Naive thymus-derived CD4-positive, alpha-beta T cell (primary cell): ENCODE measurements at regions not wholly inside any gene's neighbourhood (a gene's known extent, or its start where the extent isn't known, plus 50 kb on each side); places are given as distances from the start of the nearest gene placed in this dataset.

Experiments
- ATAC-seq: fragments of 150-1000 bp; cut with Tn5 transposase; 2 replicates; pipeline ENCODE4 v1.10.0; 2021; ENCODE audit warnings: mild to moderate bottlenecking, moderate library complexity
- CTCF ChIA-PET: fragments of 350-600 bp; sonication (Branson Sonifier 250); formaldehyde crosslinking; loops from one replicate; lab custom pipeline; 2021; ENCODE audit warnings: antibody characterized with exemption; lab: Charles Lee
- POLR2A ChIA-PET: fragments of 350-600 bp; sonication (Branson Sonifier 250); formaldehyde crosslinking; loops from one replicate; lab custom pipeline; 2021; ENCODE audit warnings: antibody characterized with exemption, inconsistent platforms; lab: Charles Lee
- DNase-seq, 9 donors: peaks; one replicate each; pipeline versions ENCODE4 v3.0.0 to v3.0.0-alpha.2; 2020 to 2022; ENCODE audit warnings: mixed read lengths in 1 of 9
- H3K27ac ChIP-seq: one replicate; pipeline ENCODE4 v1.7.0; 2013; ENCODE audit warnings: mild to moderate bottlenecking, low read depth, low read length, moderate library complexity
- H3K27me3 ChIP-seq, 2 donors: one replicate each; pipeline ENCODE4 v1.7.0; 2013; ENCODE audit warnings: low read length in 2 of 2, mild to moderate bottlenecking in 2 of 2, moderate library complexity in 2 of 2; ENCODE audit not compliant: control insufficient read depth in 2 of 2, insufficient read depth in 2 of 2
- H3K36me3 ChIP-seq, 3 experiments: 1 replicate in 2 of 3; 2 replicates in 1 of 3; pipeline ENCODE4 v1.7.0; 2013; ENCODE audit warnings: low read length in 3 of 3, mild to moderate bottlenecking in 3 of 3, moderate library complexity in 1 of 3; ENCODE audit not compliant: insufficient read depth in 3 of 3, control insufficient read depth in 2 of 3
- H3K4me1 ChIP-seq, 2 donors: one replicate each; pipeline ENCODE4 v1.7.0; 2013; ENCODE audit warnings: low read length in 2 of 2, mild to moderate bottlenecking in 2 of 2, moderate library complexity in 1 of 2; ENCODE audit not compliant: control insufficient read depth in 2 of 2, insufficient read depth in 2 of 2
- H3K4me3 ChIP-seq: 2 replicates; pipeline ENCODE4 v1.7.0; 2013; ENCODE audit warnings: mild to moderate bottlenecking, low read length
- H3K9me3 ChIP-seq, 3 experiments: 1 replicate in 2 of 3; 2 replicates in 1 of 3; pipeline ENCODE4 v1.7.0; 2013; ENCODE audit warnings: low read length in 3 of 3; ENCODE audit not compliant: control insufficient read depth in 2 of 3
- H3K27ac Mint-ChIP-seq, 9 donors: one replicate each; pipeline ENCODE4 v1.8.0; 2020 to 2022; ENCODE audit warnings: mixed read lengths in 9 of 9, mild to moderate bottlenecking in 8 of 9, moderate library complexity in 5 of 9, inconsistent platforms in 2 of 9
- H3K27me3 Mint-ChIP-seq, 5 donors: one replicate each; pipeline ENCODE4 v1.8.0; 2021 to 2022; ENCODE audit warnings: mixed read lengths in 5 of 5, mild to moderate bottlenecking in 1 of 5
- H3K36me3 Mint-ChIP-seq, 5 donors: one replicate each; pipeline ENCODE4 v1.8.0; 2020 to 2022; ENCODE audit warnings: mixed read lengths in 5 of 5, mild to moderate bottlenecking in 3 of 5, inconsistent platforms in 1 of 5
- H3K4me1 Mint-ChIP-seq, 7 donors: one replicate each; pipeline ENCODE4 v1.8.0; 2020 to 2022; ENCODE audit warnings: mixed read lengths in 7 of 7, mild to moderate bottlenecking in 3 of 7, inconsistent platforms in 1 of 7
- H3K4me3 Mint-ChIP-seq, 10 donors: one replicate each; pipeline ENCODE4 v1.8.0; 2020 to 2022; ENCODE audit warnings: mild to moderate bottlenecking in 10 of 10, mixed read lengths in 10 of 10, moderate library complexity in 6 of 10, inconsistent platforms in 2 of 10
- H3K9me3 Mint-ChIP-seq, 11 donors: one replicate each; pipeline ENCODE4 v1.8.0; 2020 to 2022; ENCODE audit warnings: mixed read lengths in 11 of 11, mild to moderate bottlenecking in 4 of 11, inconsistent platforms in 1 of 11, moderate library complexity in 1 of 11
- intact Hi-C, 2 donors: fragments of 100-400 bp; cut with micrococcal nuclease; formaldehyde crosslinking; loops; one replicate each; pipeline ENCODE4 v1.15.1; 2023

- CTCF ChIA-PET = no interaction called here
- peaks cover 0 to 1% (median 0%) of the 10 kb centered on the region in 7 donors for H3K4me1 Mint-ChIP-seq
Measured at GRCh38 chr4:23035521-23036056, 342.9 kb downstream of the GBA3 start.

GRCh38 chr4:23034731-23035130 lies 342.0 kb downstream of the GBA3 start:
- no peaks in the 10 kb centered on the region for H3K27me3 ChIP-seq
- H3K4me1 ChIP-seq = no peaks in the 10 kb centered on the region
- Mint-ChIP-seq H3K4me1 (peaks cover 0 to 1% (median 0%) of the 10 kb centered on the region in 7 donors), H3K9me3 (peaks cover 0 to 6% (median 0%) of the 10 kb centered on the region in 11 donors), H3K4me3 (no peak overlapping the region), H3K27ac (no peak overlapping the region), H3K36me3 (no peaks in the 10 kb centered on the region), H3K27me3 (peaks cover 0 to 4% (median 0%) of the 10 kb centered on the region in 5 donors)
- H3K4me3 ChIP-seq = no peak overlapping the region
- DNase-seq (no peak), ATAC-seq (no peak)
- ChIA-PET POLR2A (no interaction called here), CTCF (no interaction called here)
- intact Hi-C loops = no loop called here
- H3K9me3 ChIP-seq = peaks cover 0 to 3% (median 0%) of the 10 kb centered on the region in 3 experiments
- H3K36me3 ChIP-seq = no peaks in the 10 kb centered on the region
- H3K27ac ChIP-seq = no peak overlapping the region

More at GRCh38 chr4:23035521-23036056, 342.9 kb downstream of the GBA3 start:
- Histone ChIP-seq H3K4me3 (no peak overlapping the region), H3K27ac (no peak overlapping the region), H3K9me3 (peaks cover 0 to 3% (median 0%) of the 10 kb centered on the region in 3 experiments), H3K27me3 (no peaks in the 10 kb centered on the region), H3K4me1 (no peaks in the 10 kb centered on the region), H3K36me3 (no peaks in the 10 kb centered on the region)
- Mint-ChIP-seq H3K9me3 (peaks cover 0 to 6% (median 0%) of the 10 kb centered on the region in 11 donors), H3K27me3 (peaks cover 0 to 4% (median 0%) of the 10 kb centered on the region in 5 donors), H3K36me3 (no peaks in the 10 kb centered on the region), H3K27ac (no peak overlapping the region), H3K4me3 (no peak overlapping the region)
- POLR2A ChIA-PET = no interaction called here
- no peak for ATAC-seq
- intact Hi-C loops = no loop called here
- DNase-seq = no peak

DNA sequence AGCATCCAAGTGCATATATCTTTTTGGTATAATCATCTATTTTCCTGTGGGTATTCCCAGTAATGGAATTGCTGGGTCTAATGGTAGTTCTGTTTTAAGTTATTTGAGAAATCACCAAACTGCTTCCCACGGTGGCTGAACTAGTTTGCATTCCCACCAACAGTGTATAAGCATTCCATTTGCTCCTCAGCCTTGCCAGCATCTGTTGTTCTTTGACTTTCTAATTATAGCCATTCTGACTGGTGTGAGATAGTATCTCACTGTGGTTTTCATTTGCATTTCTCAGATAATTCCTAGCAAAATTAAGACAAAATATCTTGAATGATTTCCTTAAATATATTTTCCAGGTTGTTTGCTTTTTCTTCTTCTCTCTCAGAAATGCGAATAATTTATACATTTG lies 341.1 kb downstream of the GBA3 start:
- Histone ChIP-seq H3K4me3 (no peak overlapping the region), H3K4me1 (no peaks in the 10 kb centered on the region), H3K27me3 (no peaks in the 10 kb centered on the region), H3K36me3 (no peaks in the 10 kb centered on the region), H3K9me3 (peaks cover 0 to 3% (median 0%) of the 10 kb centered on the region in 3 experiments), H3K27ac (no peak overlapping the region)
- no peak overlapping the region for H3K27ac Mint-ChIP-seq
- ChIA-PET POLR2A (no interaction called here), CTCF (no interaction called here)
- H3K36me3 Mint-ChIP-seq = no peaks in the 10 kb centered on the region
- peaks cover 0 to 6% (median 0%) of the 10 kb centered on the region in 11 donors for H3K9me3 Mint-ChIP-seq
- no peak for ATAC-seq
- DNase-seq = no peak
- H3K27me3 Mint-ChIP-seq = peaks cover 0 to 4% (median 0%) of the 10 kb centered on the region in 5 donors
- H3K4me3 Mint-ChIP-seq = no peak overlapping the region
- intact Hi-C loops = no loop called here
- peaks cover 0 to 1% (median 0%) of the 10 kb centered on the region in 7 donors for H3K4me1 Mint-ChIP-seq

- no peak for DNase-seq
- Mint-ChIP-seq H3K27me3 (no peaks in the 10 kb centered on the region), H3K4me3 (no peak overlapping the region), H3K4me1 (peaks cover 0 to 1% (median 0%) of the 10 kb centered on the region in 7 donors), H3K36me3 (no peaks in the 10 kb centered on the region), H3K9me3 (peaks cover 0 to 14% (median 0%) of the 10 kb centered on the region in 11 donors), H3K27ac (no peak overlapping the region)
- POLR2A ChIA-PET = no interaction called here
- Histone ChIP-seq H3K36me3 (no peaks in the 10 kb centered on the region), H3K9me3 (no peaks in the 10 kb centered on the region), H3K4me3 (no peak overlapping the region), H3K27me3 (no peaks in the 10 kb centered on the region), H3K4me1 (no peaks in the 10 kb centered on the region), H3K27ac (no peak overlapping the region)
- CTCF ChIA-PET = no interaction called here
- intact Hi-C loops = no loop called here
- ATAC-seq = no peak
Measured at GRCh38 chr4:23028875-23029274, 336.1 kb downstream of the GBA3 start.

- POLR2A ChIA-PET = no interaction called here
- H3K36me3 Mint-ChIP-seq = no peaks in the 10 kb centered on the region
- H3K36me3 ChIP-seq = no peaks in the 10 kb centered on the region
- intact Hi-C loops = no loop called here
- H3K9me3 Mint-ChIP-seq = peaks cover 0 to 8% (median 0%) of the 10 kb centered on the region in 11 donors
- CTCF ChIA-PET = no interaction called here
- no peaks in the 10 kb centered on the region for H3K4me1 ChIP-seq
- no peaks in the 10 kb centered on the region for H3K4me1 Mint-ChIP-seq
- no peaks in the 10 kb centered on the region for H3K27me3 Mint-ChIP-seq
- ATAC-seq = no peak
- H3K27ac Mint-ChIP-seq = no peak overlapping the region
- H3K27me3 ChIP-seq = no peaks in the 10 kb centered on the region
- H3K4me3 ChIP-seq = no peak overlapping the region
- H3K27ac ChIP-seq = no peak overlapping the region
- DNase-seq = no peak
- H3K4me3 Mint-ChIP-seq = no peak overlapping the region
- H3K9me3 ChIP-seq = no peaks in the 10 kb centered on the region
Measured at GRCh38 chr4:23023666-23024065, 330.9 kb downstream of the GBA3 start.

- Mint-ChIP-seq H3K4me1 (no peaks in the 10 kb centered on the region), H3K27ac (no peak overlapping the region), H3K9me3 (peaks cover 0 to 8% (median 0%) of the 10 kb centered on the region in 11 donors), H3K27me3 (no peaks in the 10 kb centered on the region), H3K36me3 (no peaks in the 10 kb centered on the region), H3K4me3 (no peak overlapping the region)
- Histone ChIP-seq H3K4me1 (no peaks in the 10 kb centered on the region), H3K4me3 (no peak overlapping the region), H3K36me3 (no peaks in the 10 kb centered on the region), H3K9me3 (no peaks in the 10 kb centered on the region), H3K27ac (no peak overlapping the region), H3K27me3 (no peaks in the 10 kb centered on the region)
- ATAC-seq = no peak
- intact Hi-C loops = no loop called here
- POLR2A ChIA-PET = no interaction called here
- CTCF ChIA-PET = no interaction called here
- DNase-seq = no peak
Measured at GRCh38 chr4:23023121-23023520, 330.4 kb downstream of the GBA3 start.

DNA sequence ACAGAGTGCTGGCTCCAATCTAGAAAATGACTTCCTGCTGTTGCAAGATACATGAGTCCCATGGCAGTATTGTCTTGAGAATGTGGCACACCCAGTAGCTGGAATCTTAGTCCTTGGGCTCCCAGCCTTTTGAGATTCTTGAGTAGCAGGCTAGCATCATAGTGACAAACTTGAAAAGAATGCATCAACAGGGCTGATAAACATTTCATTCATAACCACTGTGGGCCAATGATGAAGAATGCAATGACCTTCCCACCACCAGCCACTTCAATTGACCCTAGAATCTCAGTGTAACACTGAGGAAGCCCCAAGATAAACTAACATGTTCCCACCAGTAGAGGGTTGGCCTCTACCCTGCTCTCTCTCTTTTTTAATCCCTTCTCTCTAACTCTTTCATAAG lies 329.3 kb downstream of the GBA3 start:
- no peaks in the 10 kb centered on the region for H3K36me3 ChIP-seq
- Mint-ChIP-seq H3K36me3 (no peaks in the 10 kb centered on the region), H3K27ac (no peak overlapping the region), H3K9me3 (peaks cover 0 to 4% (median 0%) of the 10 kb centered on the region in 11 donors), H3K4me3 (no peak overlapping the region), H3K27me3 (no peaks in the 10 kb centered on the region), H3K4me1 (no peaks in the 10 kb centered on the region)
- POLR2A ChIA-PET = no interaction called here
- H3K27me3 ChIP-seq = no peaks in the 10 kb centered on the region
- no peak for DNase-seq
- H3K4me3 ChIP-seq = no peak overlapping the region
- H3K9me3 ChIP-seq = no peaks in the 10 kb centered on the region
- no peaks in the 10 kb centered on the region for H3K4me1 ChIP-seq
- intact Hi-C loops = no loop called here
- H3K27ac ChIP-seq = no peak overlapping the region
- ATAC-seq = no peak
- CTCF ChIA-PET = no interaction called here
